ENCODE measurements at regions not wholly inside any gene's neighbourhood (a gene's known extent, or its start where the extent isn't known, plus 50 kb on each side); places are given as distances from the start of the nearest gene placed in this dataset.

- H3K36me3 ChIP-seq (ENCODE audit: control insufficient read depth in 4 of 4, insufficient read depth in 3 of 4, low read depth in 1 of 4, low read length in 3 of 4), result no peaks in the 10 kb centered on the region
- no peak overlapping the region for H3K4me3 ChIP-seq (ENCODE audit: low read depth in 1 of 3, low read length in 3 of 3)
- DNase-seq (ENCODE audit: low spot score), result no peak
- H3K9me3 ChIP-seq (ENCODE audit: control insufficient read depth in 4 of 4, low read length in 3 of 4), result peaks cover 0 to 4% (median 0%) of the 10 kb centered on the region in 4 donors
- H3K9ac ChIP-seq (ENCODE audit: low read depth in 1 of 2, low read length in 2 of 2), result no peak overlapping the region
- no peaks in the 10 kb centered on the region for H3K4me1 ChIP-seq (ENCODE audit: control insufficient read depth in 4 of 4, insufficient read depth in 4 of 4, low read length in 3 of 4)
- 34% methylated on average over 2 of the region's 2 CpGs for WGBS
- H3K27ac ChIP-seq (ENCODE audit: low read depth in 1 of 2, low read length in 2 of 2), result no peak overlapping the region
- no peaks in the 10 kb centered on the region for H3K27me3 ChIP-seq (ENCODE audit: control insufficient read depth in 4 of 4, insufficient read depth in 4 of 4, low read length in 3 of 4)
- no peak for TF ChIP-seq JUND (IDR thresholded peaks at IDR 0.05)
- TF ChIP-seq HNF4A (conservative IDR thresholded peaks at IDR 0.05), result peak in 1 of 2 donors; percentile 8
These were observed 299.6 kb downstream of the TLL1 start for GRCh38 chr4:166172619-166173018.

- H3K4me1 ChIP-seq (ENCODE audit: control insufficient read depth in 4 of 4, insufficient read depth in 4 of 4, low read length in 3 of 4), result no peaks in the 10 kb centered on the region
- no peak overlapping the region for H3K4me3 ChIP-seq (ENCODE audit: low read depth in 1 of 3, low read length in 3 of 3)
- no peak overlapping the region for H3K9ac ChIP-seq (ENCODE audit: low read depth in 1 of 2, low read length in 2 of 2)
- DNase-seq (ENCODE audit: low spot score), result no peak
- H3K9me3 ChIP-seq (ENCODE audit: control insufficient read depth in 4 of 4, low read length in 3 of 4), result peaks cover 0 to 4% (median 0%) of the 10 kb centered on the region in 4 donors
- H3K27me3 ChIP-seq (ENCODE audit: control insufficient read depth in 4 of 4, insufficient read depth in 4 of 4, low read length in 3 of 4), result no peaks in the 10 kb centered on the region
- H3K27ac ChIP-seq (ENCODE audit: low read depth in 1 of 2, low read length in 2 of 2), result no peak overlapping the region
- 52% methylated on average over 4 of the region's 4 CpGs for WGBS
- TF ChIP-seq EGR1 (IDR thresholded peaks at IDR 0.05; ENCODE audit: low read depth in 2 of 2), result no peak
- no peak for TF ChIP-seq NR2F2 (IDR thresholded peaks at IDR 0.05)
- no peak for TF ChIP-seq FOXA1 (IDR thresholded peaks at IDR 0.05)
- TF ChIP-seq FOXA2 (IDR thresholded peaks at IDR 0.05), result no peak
- TF ChIP-seq RAD21 (IDR thresholded peaks at IDR 0.05), result no peak
- no peak for TF ChIP-seq YY1 (IDR thresholded peaks at IDR 0.05)
- no peak for TF ChIP-seq GABPA (IDR thresholded peaks at IDR 0.05 in 1 of 2, conservative IDR thresholded peaks at IDR 0.05 in 1 of 2)
- TF ChIP-seq HNF4G (IDR thresholded peaks at IDR 0.05), result no peak
- H3K36me3 ChIP-seq (ENCODE audit: control insufficient read depth in 4 of 4, insufficient read depth in 3 of 4, low read depth in 1 of 4, low read length in 3 of 4), result no peaks in the 10 kb centered on the region
These were observed 301.9 kb downstream of the TLL1 start for GRCh38 chr4:166174717-166175490.

GRCh38 chr4:166182145-166182544, 309.1 kb downstream of the TLL1 start:
- Histone ChIP-seq H3K27me3 (ENCODE audit: control insufficient read depth in 4 of 4, insufficient read depth in 4 of 4, low read length in 3 of 4) (no peaks in the 10 kb centered on the region), H3K27ac (ENCODE audit: low read depth in 1 of 2, low read length in 2 of 2) (no peak overlapping the region), H3K4me1 (ENCODE audit: control insufficient read depth in 4 of 4, insufficient read depth in 4 of 4, low read length in 3 of 4) (no peaks in the 10 kb centered on the region), H3K9me3 (ENCODE audit: control insufficient read depth in 4 of 4, low read length in 3 of 4) (no peaks in the 10 kb centered on the region), H3K9ac (ENCODE audit: low read depth in 1 of 2, low read length in 2 of 2) (no peak overlapping the region), H3K4me3 (ENCODE audit: low read depth in 1 of 3, low read length in 3 of 3) (no peak overlapping the region), H3K36me3 (ENCODE audit: control insufficient read depth in 4 of 4, insufficient read depth in 3 of 4, low read depth in 1 of 4, low read length in 3 of 4) (no peaks in the 10 kb centered on the region)
- WGBS, result 74% methylated on average over 2 of the region's 2 CpGs
- TF ChIP-seq YY1 (IDR thresholded peaks at IDR 0.05) (no peak), SP1 (IDR thresholded peaks at IDR 0.05) (no peak), HNF4G (IDR thresholded peaks at IDR 0.05) (no peak), ATF3 (IDR thresholded peaks at IDR 0.05) (no peak), JUND (IDR thresholded peaks at IDR 0.05) (no peak), RAD21 (IDR thresholded peaks at IDR 0.05) (no peak), FOXA2 (IDR thresholded peaks at IDR 0.05) (no peak), RXRA (IDR thresholded peaks at IDR 0.05) (no peak), NR2F2 (IDR thresholded peaks at IDR 0.05) (no peak), TAF1 (conservative IDR thresholded peaks at IDR 0.05) (no peak), EGR1 (IDR thresholded peaks at IDR 0.05; ENCODE audit: low read depth in 2 of 2) (no peak), HNF4A (conservative IDR thresholded peaks at IDR 0.05) (no peak)
- TF ChIP-seq, protein P1, sequence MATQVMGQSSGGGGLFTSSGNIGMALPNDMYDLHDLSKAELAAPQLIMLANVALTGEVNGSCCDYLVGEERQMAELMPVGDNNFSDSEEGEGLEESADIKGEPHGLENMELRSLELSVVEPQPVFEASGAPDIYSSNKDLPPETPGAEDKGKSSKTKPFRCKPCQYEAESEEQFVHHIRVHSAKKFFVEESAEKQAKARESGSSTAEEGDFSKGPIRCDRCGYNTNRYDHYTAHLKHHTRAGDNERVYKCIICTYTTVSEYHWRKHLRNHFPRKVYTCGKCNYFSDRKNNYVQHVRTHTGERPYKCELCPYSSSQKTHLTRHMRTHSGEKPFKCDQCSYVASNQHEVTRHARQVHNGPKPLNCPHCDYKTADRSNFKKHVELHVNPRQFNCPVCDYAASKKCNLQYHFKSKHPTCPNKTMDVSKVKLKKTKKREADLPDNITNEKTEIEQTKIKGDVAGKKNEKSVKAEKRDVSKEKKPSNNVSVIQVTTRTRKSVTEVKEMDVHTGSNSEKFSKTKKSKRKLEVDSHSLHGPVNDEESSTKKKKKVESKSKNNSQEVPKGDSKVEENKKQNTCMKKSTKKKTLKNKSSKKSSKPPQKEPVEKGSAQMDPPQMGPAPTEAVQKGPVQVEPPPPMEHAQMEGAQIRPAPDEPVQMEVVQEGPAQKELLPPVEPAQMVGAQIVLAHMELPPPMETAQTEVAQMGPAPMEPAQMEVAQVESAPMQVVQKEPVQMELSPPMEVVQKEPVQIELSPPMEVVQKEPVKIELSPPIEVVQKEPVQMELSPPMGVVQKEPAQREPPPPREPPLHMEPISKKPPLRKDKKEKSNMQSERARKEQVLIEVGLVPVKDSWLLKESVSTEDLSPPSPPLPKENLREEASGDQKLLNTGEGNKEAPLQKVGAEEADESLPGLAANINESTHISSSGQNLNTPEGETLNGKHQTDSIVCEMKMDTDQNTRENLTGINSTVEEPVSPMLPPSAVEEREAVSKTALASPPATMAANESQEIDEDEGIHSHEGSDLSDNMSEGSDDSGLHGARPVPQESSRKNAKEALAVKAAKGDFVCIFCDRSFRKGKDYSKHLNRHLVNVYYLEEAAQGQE (IDR thresholded peaks at IDR 0.05), result no peak
- TF ChIP-seq, protein P2, sequence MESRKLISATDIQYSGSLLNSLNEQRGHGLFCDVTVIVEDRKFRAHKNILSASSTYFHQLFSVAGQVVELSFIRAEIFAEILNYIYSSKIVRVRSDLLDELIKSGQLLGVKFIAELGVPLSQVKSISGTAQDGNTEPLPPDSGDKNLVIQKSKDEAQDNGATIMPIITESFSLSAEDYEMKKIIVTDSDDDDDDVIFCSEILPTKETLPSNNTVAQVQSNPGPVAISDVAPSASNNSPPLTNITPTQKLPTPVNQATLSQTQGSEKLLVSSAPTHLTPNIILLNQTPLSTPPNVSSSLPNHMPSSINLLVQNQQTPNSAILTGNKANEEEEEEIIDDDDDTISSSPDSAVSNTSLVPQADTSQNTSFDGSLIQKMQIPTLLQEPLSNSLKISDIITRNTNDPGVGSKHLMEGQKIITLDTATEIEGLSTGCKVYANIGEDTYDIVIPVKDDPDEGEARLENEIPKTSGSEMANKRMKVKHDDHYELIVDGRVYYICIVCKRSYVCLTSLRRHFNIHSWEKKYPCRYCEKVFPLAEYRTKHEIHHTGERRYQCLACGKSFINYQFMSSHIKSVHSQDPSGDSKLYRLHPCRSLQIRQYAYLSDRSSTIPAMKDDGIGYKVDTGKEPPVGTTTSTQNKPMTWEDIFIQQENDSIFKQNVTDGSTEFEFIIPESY (IDR thresholded peaks at IDR 0.05), result no peak
- TF ChIP-seq, protein P3, sequence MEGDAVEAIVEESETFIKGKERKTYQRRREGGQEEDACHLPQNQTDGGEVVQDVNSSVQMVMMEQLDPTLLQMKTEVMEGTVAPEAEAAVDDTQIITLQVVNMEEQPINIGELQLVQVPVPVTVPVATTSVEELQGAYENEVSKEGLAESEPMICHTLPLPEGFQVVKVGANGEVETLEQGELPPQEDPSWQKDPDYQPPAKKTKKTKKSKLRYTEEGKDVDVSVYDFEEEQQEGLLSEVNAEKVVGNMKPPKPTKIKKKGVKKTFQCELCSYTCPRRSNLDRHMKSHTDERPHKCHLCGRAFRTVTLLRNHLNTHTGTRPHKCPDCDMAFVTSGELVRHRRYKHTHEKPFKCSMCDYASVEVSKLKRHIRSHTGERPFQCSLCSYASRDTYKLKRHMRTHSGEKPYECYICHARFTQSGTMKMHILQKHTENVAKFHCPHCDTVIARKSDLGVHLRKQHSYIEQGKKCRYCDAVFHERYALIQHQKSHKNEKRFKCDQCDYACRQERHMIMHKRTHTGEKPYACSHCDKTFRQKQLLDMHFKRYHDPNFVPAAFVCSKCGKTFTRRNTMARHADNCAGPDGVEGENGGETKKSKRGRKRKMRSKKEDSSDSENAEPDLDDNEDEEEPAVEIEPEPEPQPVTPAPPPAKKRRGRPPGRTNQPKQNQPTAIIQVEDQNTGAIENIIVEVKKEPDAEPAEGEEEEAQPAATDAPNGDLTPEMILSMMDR (IDR thresholded peaks at IDR 0.05; ENCODE audit: low read depth, low read length, missing input control), result no peak
- no peak for DNase-seq (ENCODE audit: low spot score)

Data from liver (tissue), 8 donors.